H9 (cell line): ENCODE measurements at regions not wholly inside any gene's neighbourhood (a gene's known extent, or its start where the extent isn't known, plus 50 kb on each side); places are given as distances from the start of the nearest gene placed in this dataset.

ENCODE experiments used
- DNase-seq: peaks from one replicate; pipeline ENCODE4 v3.0.0-alpha.2; 2017
- H2AFZ ChIP-seq: one replicate; pipeline ENCODE4 v1.6.1; 2013; ENCODE audit warnings: mild to moderate bottlenecking, low read length, control low read depth, moderate library complexity
- H2AK5ac ChIP-seq: 2 replicates; pipeline ENCODE4 v1.6.1; 2013; ENCODE audit warnings: low read length, control low read depth, mixed read lengths; ENCODE audit not compliant: insufficient read length
- H2BK120ac ChIP-seq: one replicate; pipeline ENCODE4 v1.6.1; 2013; ENCODE audit warnings: low read depth, mild to moderate bottlenecking, low read length, control low read depth, inconsistent platforms; ENCODE audit not compliant: poor library complexity, severe bottlenecking
- H2BK12ac ChIP-seq: 2 replicates; pipeline ENCODE4 v1.6.1; 2013; ENCODE audit warnings: low read length, control low read depth, mixed read lengths, low read depth; ENCODE audit not compliant: insufficient read length
- H2BK15ac ChIP-seq: 2 replicates; pipeline ENCODE4 v1.6.1; 2013; ENCODE audit warnings: low read depth, low read length, control low read depth
- H2BK20ac ChIP-seq: one replicate; pipeline ENCODE4 v1.6.1; 2013; ENCODE audit warnings: low read depth, mild to moderate bottlenecking, low read length, control low read depth, inconsistent platforms; ENCODE audit not compliant: poor library complexity, severe bottlenecking
- H2BK5ac ChIP-seq: 2 replicates; pipeline ENCODE4 v1.6.1; 2013; ENCODE audit warnings: low read length, control low read depth, mixed read lengths; ENCODE audit not compliant: insufficient read length
- H3K14ac ChIP-seq: 2 replicates; pipeline ENCODE4 v1.6.1; 2013; ENCODE audit warnings: low read length, control low read depth; ENCODE audit not compliant: insufficient read depth
- H3K18ac ChIP-seq: 2 replicates; pipeline ENCODE4 v1.6.1; 2013; ENCODE audit warnings: low read depth, mild to moderate bottlenecking, mixed read lengths, low read length, control low read depth; ENCODE audit not compliant: insufficient read length
- H3K23ac ChIP-seq: 2 replicates; pipeline ENCODE4 v1.6.1; 2013; ENCODE audit warnings: low read length, control low read depth, mixed read lengths, low read depth; ENCODE audit not compliant: insufficient read length
- H3K23me2 ChIP-seq: 2 replicates; pipeline ENCODE4 v1.6.1; 2013; ENCODE audit warnings: low read depth, mild to moderate bottlenecking, mixed read lengths, low read length, control low read depth; ENCODE audit not compliant: insufficient read length, poor library complexity, severe bottlenecking
- H3K27ac ChIP-seq: 2 replicates; pipeline ENCODE4 v1.5.1; 2013; ENCODE audit warnings: low read length, control low read depth, mixed read lengths, low read depth; ENCODE audit not compliant: insufficient read length
- H3K27me3 ChIP-seq: 2 replicates; pipeline ENCODE4 v1.6.1; 2013; ENCODE audit warnings: low read length, control low read depth, inconsistent platforms; ENCODE audit not compliant: insufficient read depth
- H3K4ac ChIP-seq: 2 replicates; pipeline ENCODE4 v1.6.1; 2013; ENCODE audit warnings: low read depth, mild to moderate bottlenecking, control low read depth, inconsistent platforms, low read length, moderate library complexity
- H3K4me1 ChIP-seq: 2 replicates; pipeline ENCODE4 v1.6.1; 2013; ENCODE audit warnings: low read length, control low read depth, inconsistent platforms; ENCODE audit not compliant: insufficient read depth
- H3K4me2 ChIP-seq: 2 replicates; pipeline ENCODE4 v1.6.1; 2013; ENCODE audit warnings: low read length, control low read depth, mixed read lengths; ENCODE audit not compliant: insufficient read length, insufficient read depth
- H3K56ac ChIP-seq: 2 replicates; pipeline ENCODE4 v1.6.1; 2013; ENCODE audit warnings: low read depth, mild to moderate bottlenecking, mixed read lengths, low read length, control low read depth; ENCODE audit not compliant: insufficient read length
- H3K79me1 ChIP-seq: 2 replicates; pipeline ENCODE4 v1.6.1; 2013; ENCODE audit warnings: low read depth, mild to moderate bottlenecking, moderate library complexity, low read length, control low read depth, inconsistent platforms; ENCODE audit not compliant: insufficient read depth, poor library complexity, severe bottlenecking
- H3K79me2 ChIP-seq: 2 replicates; pipeline ENCODE4 v1.6.1; 2013; ENCODE audit warnings: low read length, control low read depth, inconsistent platforms; ENCODE audit not compliant: insufficient read depth
- H3K9ac ChIP-seq: 2 replicates; pipeline ENCODE4 v1.6.1; 2013; ENCODE audit warnings: low read length, control low read depth, mixed read lengths; ENCODE audit not compliant: insufficient read length; ENCODE audit errors: extremely low read depth
- H3K9me3 ChIP-seq: one replicate; pipeline ENCODE4 v1.6.1; 2013; ENCODE audit warnings: low read depth, low read length, inconsistent platforms; ENCODE audit not compliant: control insufficient read depth
- H3T11ph ChIP-seq: one replicate; pipeline ENCODE4 v1.6.1; 2013; ENCODE audit warnings: mild to moderate bottlenecking, low read length, control low read depth, inconsistent platforms
- H4K20me1 ChIP-seq: one replicate; pipeline ENCODE4 v1.6.1; 2013; ENCODE audit not compliant: control insufficient read depth, insufficient read length, insufficient read depth
- H4K5ac ChIP-seq: 2 replicates; pipeline ENCODE4 v1.6.1; 2013; ENCODE audit warnings: low read depth, mild to moderate bottlenecking, mixed read lengths, low read length, control low read depth; ENCODE audit not compliant: insufficient read length
- H4K8ac ChIP-seq: replicated peaks from 2 replicates; pipeline ENCODE4 v1.6.1; 2013; ENCODE audit warnings: low read length, control low read depth, mixed read lengths, low read depth; ENCODE audit not compliant: insufficient read length
- H4K91ac ChIP-seq: 2 replicates; pipeline ENCODE4 v1.6.1; 2013; ENCODE audit warnings: low read depth, mild to moderate bottlenecking, moderate library complexity, mixed read lengths, low read length, control low read depth; ENCODE audit not compliant: insufficient read length
- H3K27ac Mint-ChIP-seq, 3 experiments: 2 replicates in 2 of 3; 3 replicates in 1 of 3; pipeline ENCODE4 v1.8.0; 2020 to 2021; ENCODE audit warnings: mixed read lengths in 3 of 3, mild to moderate bottlenecking in 1 of 3, moderate library complexity in 1 of 3
- H3K27me3 Mint-ChIP-seq: 2 replicates; pipeline ENCODE4 v1.8.0; 2021; ENCODE audit warnings: low read depth, mild to moderate bottlenecking, moderate library complexity, mixed read lengths
- H3K36me3 Mint-ChIP-seq, 3 experiments: 2 replicates in 2 of 3; 3 replicates in 1 of 3; pipeline ENCODE4 v1.8.0; 2020 to 2021; ENCODE audit warnings: low read depth in 3 of 3, mixed read lengths in 3 of 3; ENCODE audit not compliant: insufficient read depth in 1 of 3
- H3K4me1 Mint-ChIP-seq, 2 experiments: 2 replicates each; pipeline ENCODE4 v1.8.0; 2020; ENCODE audit warnings: mixed read lengths in 2 of 2
- H3K4me3 Mint-ChIP-seq, 2 experiments: 2 replicates in 1 of 2; 3 replicates in 1 of 2; pipeline ENCODE4 v1.8.0; 2020 to 2021; ENCODE audit warnings: mild to moderate bottlenecking in 2 of 2, mixed read lengths in 2 of 2, moderate library complexity in 1 of 2
- H3K9me3 Mint-ChIP-seq, 2 experiments: 2 replicates in 1 of 2; 3 replicates in 1 of 2; pipeline ENCODE4 v1.8.0; 2020; ENCODE audit warnings: mild to moderate bottlenecking in 2 of 2, mixed read lengths in 2 of 2, moderate library complexity in 1 of 2
- WGBS: extraction: QIAGEN DNeasy Blood & Tissue Kit; methylation state at CpG from one replicate; pipeline ENCODE4 v1.1.7; 2013; ENCODE audit warnings: missing lambda C conversion rate, low lambda C conversion rate, mixed read lengths; ENCODE audit not compliant: insufficient read length; ENCODE audit errors: extremely low coverage; 5-methylcytosine and 5-hydroxymethylcytosine counted together
- TF ChIP-seq, protein P1 (sequence below): fragments of 200-600 bp; sonication (generic); conservative IDR thresholded peaks from 3 replicates; pipeline ENCODE4 v1.8.0; 2021; ENCODE audit warnings: antibody characterized with exemption, mild to moderate bottlenecking

DNA sequence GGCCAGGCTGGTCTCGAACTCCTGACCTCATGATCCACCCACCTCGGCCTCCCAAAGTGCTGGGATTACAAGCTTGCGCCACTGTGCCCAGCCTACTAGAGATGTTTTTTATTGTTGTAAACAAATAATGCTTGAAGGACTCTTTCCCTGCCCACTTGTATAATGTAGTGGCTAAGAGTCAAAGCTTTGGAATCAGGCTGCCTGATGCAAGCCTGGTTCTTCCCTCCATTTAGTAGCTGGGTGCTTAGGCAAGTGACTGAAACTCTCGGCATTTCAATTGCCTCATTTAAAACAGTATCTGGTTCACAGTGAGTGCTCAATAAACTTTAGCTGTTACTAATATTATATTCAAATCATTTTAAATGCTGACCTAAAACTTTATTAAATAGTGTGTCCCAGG is 144.2 kb upstream of the FOXN2 start:
- H4K8ac ChIP-seq, result no peak overlapping the region
- no peaks in the 10 kb centered on the region for H3K79me2 ChIP-seq

More for the DNA sequence above, 144.2 kb upstream of the FOXN2 start:
- TF ChIP-seq, protein P1, sequence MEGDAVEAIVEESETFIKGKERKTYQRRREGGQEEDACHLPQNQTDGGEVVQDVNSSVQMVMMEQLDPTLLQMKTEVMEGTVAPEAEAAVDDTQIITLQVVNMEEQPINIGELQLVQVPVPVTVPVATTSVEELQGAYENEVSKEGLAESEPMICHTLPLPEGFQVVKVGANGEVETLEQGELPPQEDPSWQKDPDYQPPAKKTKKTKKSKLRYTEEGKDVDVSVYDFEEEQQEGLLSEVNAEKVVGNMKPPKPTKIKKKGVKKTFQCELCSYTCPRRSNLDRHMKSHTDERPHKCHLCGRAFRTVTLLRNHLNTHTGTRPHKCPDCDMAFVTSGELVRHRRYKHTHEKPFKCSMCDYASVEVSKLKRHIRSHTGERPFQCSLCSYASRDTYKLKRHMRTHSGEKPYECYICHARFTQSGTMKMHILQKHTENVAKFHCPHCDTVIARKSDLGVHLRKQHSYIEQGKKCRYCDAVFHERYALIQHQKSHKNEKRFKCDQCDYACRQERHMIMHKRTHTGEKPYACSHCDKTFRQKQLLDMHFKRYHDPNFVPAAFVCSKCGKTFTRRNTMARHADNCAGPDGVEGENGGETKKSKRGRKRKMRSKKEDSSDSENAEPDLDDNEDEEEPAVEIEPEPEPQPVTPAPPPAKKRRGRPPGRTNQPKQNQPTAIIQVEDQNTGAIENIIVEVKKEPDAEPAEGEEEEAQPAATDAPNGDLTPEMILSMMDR, result no peak
- Histone ChIP-seq H3K23me2 (no peaks in the 10 kb centered on the region), H4K5ac (no peak overlapping the region), H2AFZ (no peak overlapping the region), H3K4me2 (no peak overlapping the region), H3K4ac (no peak overlapping the region), H3K14ac (no peak overlapping the region), H3K18ac (no peak overlapping the region), H3K27ac (no peak overlapping the region), H3K79me1 (no peaks in the 10 kb centered on the region), H3T11ph (no peak overlapping the region), H2BK120ac (no peak overlapping the region), H2BK5ac (no peak overlapping the region), H3K56ac (no peak overlapping the region), H2BK20ac (no peak overlapping the region), H3K9ac (no peak overlapping the region), H2BK15ac (no peak overlapping the region), H3K4me1 (peaks cover 2% of the 10 kb centered on the region; the same call in 1 of the 2 replicates), H2AK5ac (no peak overlapping the region), H3K27me3 (no peaks in the 10 kb centered on the region), H3K9me3 (no peaks in the 10 kb centered on the region), H2BK12ac (no peak overlapping the region), H4K91ac (no peak overlapping the region), H4K20me1 (no peaks in the 10 kb centered on the region), H3K23ac (no peak overlapping the region)
- H3K27me3 Mint-ChIP-seq, result no peaks in the 10 kb centered on the region
- H3K9me3 Mint-ChIP-seq, result peaks cover 5 to 16% of the 10 kb centered on the region in 2 experiments; a peak in 4 of 5 replicates
- no CpG with 5 or more reads among the region's 4 CpGs for WGBS
- DNase-seq, result no peak
- no peak overlapping the region for H3K27ac Mint-ChIP-seq
- H3K4me3 Mint-ChIP-seq, result no peak overlapping the region
- peaks cover 13 to 14% of the 10 kb centered on the region in 2 experiments for H3K4me1 Mint-ChIP-seq
- H3K36me3 Mint-ChIP-seq, result peaks cover 0 to 16% (median 2%) of the 10 kb centered on the region in 3 experiments; a peak in 5 of 7 replicates
